Progenitor cell of endocrine pancreas (in vitro differentiated cells): ENCODE measurements at regions not wholly inside any gene's neighbourhood (a gene's known extent, or its start where the extent isn't known, plus 50 kb on each side); places are given as distances from the start of the nearest gene placed in this dataset.

Experiments used
- DNase-seq: peaks from one replicate; pipeline ENCODE4 v3.0.0; 2021; ENCODE audit warnings: low spot score; ENCODE audit not compliant: unreplicated experiment
- H3K27ac Mint-ChIP-seq: 2 replicates; pipeline ENCODE4 v1.8.0; 2021; ENCODE audit warnings: mild to moderate bottlenecking, moderate library complexity, mixed read lengths
- H3K27me3 Mint-ChIP-seq: 2 replicates; pipeline ENCODE4 v1.8.0; 2021; ENCODE audit warnings: mixed read lengths
- H3K36me3 Mint-ChIP-seq: 2 replicates; pipeline ENCODE4 v1.8.0; 2022; ENCODE audit warnings: mixed read lengths; ENCODE audit not compliant: insufficient read depth
- H3K4me1 Mint-ChIP-seq: 2 replicates; pipeline ENCODE4 v1.8.0; 2021; ENCODE audit warnings: low read depth, mixed read lengths
- H3K4me3 Mint-ChIP-seq: 2 replicates; pipeline ENCODE4 v1.8.0; 2021; ENCODE audit warnings: low read depth, mild to moderate bottlenecking, moderate library complexity, mixed read lengths
- H3K9me3 Mint-ChIP-seq: 2 replicates; pipeline ENCODE4 v1.8.0; 2021; ENCODE audit warnings: low read depth, mixed read lengths
- CTCF ChIP-seq: fragments of 200-600 bp; sonication (generic); IDR thresholded peaks from one replicate; pipeline ENCODE4 v1.5.0; 2021; ENCODE audit warnings: antibody characterized with exemption, mild to moderate bottlenecking; ENCODE audit not compliant: unreplicated experiment

- TF ChIP-seq CTCF = no peak
- peaks cover 7% of the 10 kb centered on the region for H3K27me3 Mint-ChIP-seq
- no peaks in the 10 kb centered on the region for H3K36me3 Mint-ChIP-seq
- H3K27ac Mint-ChIP-seq = no peak overlapping the region
- H3K4me3 Mint-ChIP-seq = no peak overlapping the region
- H3K4me1 Mint-ChIP-seq = no peaks in the 10 kb centered on the region
- no peaks in the 10 kb centered on the region for H3K9me3 Mint-ChIP-seq
- no peak for DNase-seq
These were observed 131.1 kb upstream of the ROBO1 start for GRCh38 chr3:79898907-79899306.

- no peak for DNase-seq
- H3K36me3 Mint-ChIP-seq = no peaks in the 10 kb centered on the region
- H3K9me3 Mint-ChIP-seq = no peaks in the 10 kb centered on the region
- H3K4me1 Mint-ChIP-seq = no peaks in the 10 kb centered on the region
- H3K27ac Mint-ChIP-seq = no peak overlapping the region
- peaks cover 7% of the 10 kb centered on the region for H3K27me3 Mint-ChIP-seq
- no peak for TF ChIP-seq CTCF
- H3K4me3 Mint-ChIP-seq = no peak overlapping the region
These were observed 128.3 kb upstream of the ROBO1 start for GRCh38 chr3:79896086-79896485.

GRCh38 chr3:79887213-79887612, 119.4 kb upstream of the ROBO1 start:
- no peak for DNase-seq
- H3K27me3 Mint-ChIP-seq = no peaks in the 10 kb centered on the region
- no peaks in the 10 kb centered on the region for H3K9me3 Mint-ChIP-seq
- no peak overlapping the region for H3K4me3 Mint-ChIP-seq
- H3K27ac Mint-ChIP-seq = no peak overlapping the region
- H3K4me1 Mint-ChIP-seq = no peaks in the 10 kb centered on the region
- no peak for TF ChIP-seq CTCF
- no peaks in the 10 kb centered on the region for H3K36me3 Mint-ChIP-seq

- Mint-ChIP-seq H3K36me3 (no peaks in the 10 kb centered on the region), H3K27ac (no peak overlapping the region), H3K4me1 (no peaks in the 10 kb centered on the region), H3K27me3 (no peaks in the 10 kb centered on the region), H3K4me3 (no peak overlapping the region), H3K9me3 (no peaks in the 10 kb centered on the region)
- TF ChIP-seq CTCF = no peak
- DNase-seq = no peak
These were observed 118.4 kb upstream of the ROBO1 start for GRCh38 chr3:79886204-79886603.

- no peak for TF ChIP-seq CTCF
- H3K4me3 Mint-ChIP-seq = no peak overlapping the region
- H3K9me3 Mint-ChIP-seq = no peaks in the 10 kb centered on the region
- H3K27me3 Mint-ChIP-seq = no peaks in the 10 kb centered on the region
- H3K4me1 Mint-ChIP-seq = no peaks in the 10 kb centered on the region
- H3K36me3 Mint-ChIP-seq = no peaks in the 10 kb centered on the region
- DNase-seq = no peak
- H3K27ac Mint-ChIP-seq = no peak overlapping the region
These were observed 117.6 kb upstream of the ROBO1 start for GRCh38 chr3:79885407-79885806.
